ENCODE measurements at regions not wholly inside any gene's neighbourhood (a gene's known extent, or its start where the extent isn't known, plus 50 kb on each side); places are given as distances from the start of the nearest gene placed in this dataset.
"Not testable (repeated sequence)": the region's sequence is repeated elsewhere in the genome, so short reads cannot be mapped to it uniquely, and the experiment has no call there.

DNA sequence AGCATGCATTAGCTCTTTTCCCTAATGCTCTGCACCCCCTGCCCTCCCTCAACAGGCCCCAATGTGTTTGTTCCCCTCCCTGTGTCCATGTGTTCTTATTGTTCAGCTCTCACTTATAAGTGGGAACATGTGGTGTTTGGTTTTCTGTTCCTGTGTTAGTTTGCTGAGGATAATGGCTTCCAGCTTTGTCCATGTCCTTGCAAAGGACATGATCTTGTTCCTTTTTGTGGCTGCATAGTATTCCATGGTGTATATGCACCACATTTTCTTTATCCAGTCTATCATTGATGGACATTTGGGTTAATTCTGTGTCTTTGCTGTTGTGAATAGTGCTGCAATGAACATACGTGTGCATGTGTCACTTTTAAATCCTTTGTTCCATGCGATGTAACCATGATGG is 363.0 kb downstream of the SRGAP2C start:
- H3K4me3 ChIP-seq (ENCODE audit: low read depth in 2 of 2, low read length in 2 of 2); H3K9me3 ChIP-seq (ENCODE audit: control insufficient read depth, insufficient read depth, low read depth, low read length); H3K36me3 ChIP-seq (ENCODE audit: control insufficient read depth, insufficient read depth, low read length); CTCF ChIA-PET; H3K27me3 ChIP-seq (ENCODE audit: control insufficient read depth, insufficient read depth, low read length); BruUV-seq (replicated peaks); ATAC-seq; H3K27ac ChIP-seq (ENCODE audit: low read length); DNase-seq (ENCODE audit: low read depth, low spot score); H3K4me1 ChIP-seq (ENCODE audit: control insufficient read depth, insufficient read depth, low read length); POLR2A ChIA-PET; in situ Hi-C loops (cut with HindIII; ENCODE audit: low pct_unique_long_range_greater_than_20kb, low sequenced_read_pairs): not testable (repeated sequence)
- intact Hi-C loops (cut with micrococcal nuclease; ENCODE audit: unreplicated experiment), result loop anchor here (10.0 kb wide), 1 partner anchor 63 kb away; no protein-coding TSS in a partner anchor

DNA sequence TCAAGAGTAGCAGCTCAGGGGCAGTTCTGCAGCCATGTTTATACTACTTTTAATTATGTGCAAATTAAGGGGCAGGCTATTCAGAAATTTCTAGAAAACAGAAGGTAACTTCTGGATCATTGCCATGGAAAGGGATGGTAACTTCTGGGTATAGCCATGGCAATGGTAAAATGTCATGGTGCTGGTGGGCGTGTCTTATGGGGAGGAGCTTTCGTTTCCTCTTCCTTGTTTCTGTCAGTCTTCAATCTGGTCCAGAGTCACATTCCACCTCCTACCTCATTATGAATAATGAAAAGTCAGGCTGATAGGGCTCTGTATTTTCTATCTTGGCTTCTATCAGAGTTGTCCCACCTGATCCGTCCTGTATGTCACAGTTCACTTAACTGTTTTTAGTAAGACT is 366.0 kb downstream of the SRGAP2C start:
- H3K4me3 ChIP-seq (ENCODE audit: low read depth in 2 of 2, low read length in 2 of 2); H3K36me3 ChIP-seq (ENCODE audit: control insufficient read depth, insufficient read depth, low read length); H3K27me3 ChIP-seq (ENCODE audit: control insufficient read depth, insufficient read depth, low read length); CTCF ChIA-PET; DNase-seq (ENCODE audit: low read depth, low spot score); POLR2A ChIA-PET; BruUV-seq (replicated peaks); H3K4me1 ChIP-seq (ENCODE audit: control insufficient read depth, insufficient read depth, low read length); H3K27ac ChIP-seq (ENCODE audit: low read length); in situ Hi-C loops (cut with HindIII; ENCODE audit: low pct_unique_long_range_greater_than_20kb, low sequenced_read_pairs); ATAC-seq; H3K9me3 ChIP-seq (ENCODE audit: control insufficient read depth, insufficient read depth, low read depth, low read length); intact Hi-C loops (cut with micrococcal nuclease; ENCODE audit: unreplicated experiment): not testable (repeated sequence)

DNA sequence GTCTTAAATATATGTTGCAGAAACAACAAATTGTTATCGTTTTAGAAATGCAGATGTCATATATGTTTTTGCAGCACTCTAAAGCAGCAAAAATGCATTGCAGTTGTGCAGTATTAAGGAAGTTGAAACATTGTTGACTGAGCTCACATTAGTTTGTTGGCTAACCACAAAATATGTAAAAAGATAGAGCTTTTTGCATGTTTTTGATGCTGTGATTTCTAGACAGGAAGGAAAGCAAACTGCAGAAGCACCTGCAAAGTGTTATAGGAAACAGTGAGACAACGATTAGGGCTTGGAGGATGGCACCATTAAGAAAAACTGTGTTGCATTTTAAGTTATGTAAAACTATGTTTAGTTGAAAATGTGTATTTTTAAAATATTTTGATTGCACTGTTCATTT is 366.7 kb downstream of the SRGAP2C start:
- H3K27ac ChIP-seq (ENCODE audit: low read length); CTCF ChIA-PET; H3K27me3 ChIP-seq (ENCODE audit: control insufficient read depth, insufficient read depth, low read length); DNase-seq (ENCODE audit: low read depth, low spot score); H3K4me1 ChIP-seq (ENCODE audit: control insufficient read depth, insufficient read depth, low read length); ATAC-seq; in situ Hi-C loops (cut with HindIII; ENCODE audit: low pct_unique_long_range_greater_than_20kb, low sequenced_read_pairs); BruUV-seq (replicated peaks); H3K4me3 ChIP-seq (ENCODE audit: low read depth in 2 of 2, low read length in 2 of 2); H3K36me3 ChIP-seq (ENCODE audit: control insufficient read depth, insufficient read depth, low read length); intact Hi-C loops (cut with micrococcal nuclease; ENCODE audit: unreplicated experiment); H3K9me3 ChIP-seq (ENCODE audit: control insufficient read depth, insufficient read depth, low read depth, low read length); POLR2A ChIA-PET: not testable (repeated sequence)

DNA sequence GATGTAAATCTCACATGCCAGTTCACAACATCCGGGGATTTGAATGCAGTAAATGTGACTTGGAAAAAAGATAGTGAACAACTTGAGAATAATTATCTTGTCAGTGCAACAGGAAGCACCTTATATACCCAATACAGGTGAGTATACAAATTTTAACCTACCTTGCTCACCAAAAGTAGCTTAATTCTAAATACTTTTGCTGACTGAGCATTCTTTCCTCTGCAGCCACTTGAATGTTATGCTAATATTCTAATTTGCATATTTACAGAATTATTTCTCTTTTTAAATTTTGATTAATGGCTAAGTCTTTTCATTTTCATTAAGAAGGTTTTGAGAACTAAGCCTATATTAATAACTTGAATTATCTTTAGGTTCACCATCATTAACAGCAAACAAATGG is 371.8 kb downstream of the SRGAP2C start:
- POLR2A ChIA-PET; in situ Hi-C loops (cut with HindIII; ENCODE audit: low pct_unique_long_range_greater_than_20kb, low sequenced_read_pairs); ATAC-seq; H3K36me3 ChIP-seq (ENCODE audit: control insufficient read depth, insufficient read depth, low read length); H3K9me3 ChIP-seq (ENCODE audit: control insufficient read depth, insufficient read depth, low read depth, low read length); H3K27ac ChIP-seq (ENCODE audit: low read length); H3K4me1 ChIP-seq (ENCODE audit: control insufficient read depth, insufficient read depth, low read length); CTCF ChIA-PET; BruUV-seq (replicated peaks); intact Hi-C loops (cut with micrococcal nuclease; ENCODE audit: unreplicated experiment); H3K27me3 ChIP-seq (ENCODE audit: control insufficient read depth, insufficient read depth, low read length); H3K4me3 ChIP-seq (ENCODE audit: low read depth in 2 of 2, low read length in 2 of 2); DNase-seq (ENCODE audit: low read depth, low spot score): not testable (repeated sequence)

DNA sequence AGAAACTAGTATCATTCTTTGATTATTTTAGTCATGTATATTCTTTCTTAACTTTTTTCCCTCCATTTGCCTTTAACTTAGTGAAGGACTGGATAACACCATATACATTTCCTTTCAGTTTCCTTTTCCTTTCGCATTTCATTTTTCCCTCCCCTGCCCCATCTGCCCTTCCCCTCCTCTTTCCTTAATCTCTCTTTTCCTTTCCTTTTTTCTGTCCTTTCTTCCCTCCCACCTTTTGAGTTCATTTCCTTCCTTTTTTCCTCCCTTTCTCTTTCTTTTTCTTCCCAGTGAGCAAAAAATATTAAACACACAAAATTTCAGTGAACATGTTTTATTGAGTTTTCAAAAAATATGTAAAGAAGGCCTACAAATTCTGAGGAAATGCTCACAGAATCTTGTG is 373.3 kb downstream of the SRGAP2C start:
- H3K9me3 ChIP-seq (ENCODE audit: control insufficient read depth, insufficient read depth, low read depth, low read length); in situ Hi-C loops (cut with HindIII; ENCODE audit: low pct_unique_long_range_greater_than_20kb, low sequenced_read_pairs); H3K4me1 ChIP-seq (ENCODE audit: control insufficient read depth, insufficient read depth, low read length); CTCF ChIA-PET; BruUV-seq (replicated peaks); H3K4me3 ChIP-seq (ENCODE audit: low read depth in 2 of 2, low read length in 2 of 2); H3K36me3 ChIP-seq (ENCODE audit: control insufficient read depth, insufficient read depth, low read length); ATAC-seq; intact Hi-C loops (cut with micrococcal nuclease; ENCODE audit: unreplicated experiment); H3K27ac ChIP-seq (ENCODE audit: low read length); POLR2A ChIA-PET; DNase-seq (ENCODE audit: low read depth, low spot score); H3K27me3 ChIP-seq (ENCODE audit: control insufficient read depth, insufficient read depth, low read length): not testable (repeated sequence)

DNA sequence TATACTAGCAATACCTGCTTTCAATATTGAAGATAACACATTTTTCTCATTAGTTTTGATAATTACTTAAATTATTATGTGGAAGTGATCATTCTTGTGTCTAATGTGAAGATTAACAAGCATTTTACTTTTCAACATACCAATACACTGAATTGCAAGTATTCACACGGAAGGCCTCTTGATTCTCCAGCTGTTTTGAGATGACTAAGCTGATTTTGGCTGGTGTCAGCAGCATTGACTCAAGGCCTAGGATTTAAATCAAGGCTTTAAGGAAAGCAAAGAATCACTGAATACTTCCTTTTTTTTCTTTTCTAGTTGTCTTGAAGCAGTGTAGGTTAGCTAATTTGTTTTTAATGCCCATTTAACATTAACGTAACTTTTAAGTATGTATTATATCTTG is 373.7 kb downstream of the SRGAP2C start:
- no peaks in the 10 kb centered on the region for H3K36me3 ChIP-seq (ENCODE audit: control insufficient read depth, insufficient read depth, low read length)
- TF ChIP-seq SIN3A (IDR thresholded peaks at IDR 0.05; ENCODE audit: borderline replicate concordance, insufficient read depth, low read depth, low read length), result no peak
- TF ChIP-seq, protein P1, sequence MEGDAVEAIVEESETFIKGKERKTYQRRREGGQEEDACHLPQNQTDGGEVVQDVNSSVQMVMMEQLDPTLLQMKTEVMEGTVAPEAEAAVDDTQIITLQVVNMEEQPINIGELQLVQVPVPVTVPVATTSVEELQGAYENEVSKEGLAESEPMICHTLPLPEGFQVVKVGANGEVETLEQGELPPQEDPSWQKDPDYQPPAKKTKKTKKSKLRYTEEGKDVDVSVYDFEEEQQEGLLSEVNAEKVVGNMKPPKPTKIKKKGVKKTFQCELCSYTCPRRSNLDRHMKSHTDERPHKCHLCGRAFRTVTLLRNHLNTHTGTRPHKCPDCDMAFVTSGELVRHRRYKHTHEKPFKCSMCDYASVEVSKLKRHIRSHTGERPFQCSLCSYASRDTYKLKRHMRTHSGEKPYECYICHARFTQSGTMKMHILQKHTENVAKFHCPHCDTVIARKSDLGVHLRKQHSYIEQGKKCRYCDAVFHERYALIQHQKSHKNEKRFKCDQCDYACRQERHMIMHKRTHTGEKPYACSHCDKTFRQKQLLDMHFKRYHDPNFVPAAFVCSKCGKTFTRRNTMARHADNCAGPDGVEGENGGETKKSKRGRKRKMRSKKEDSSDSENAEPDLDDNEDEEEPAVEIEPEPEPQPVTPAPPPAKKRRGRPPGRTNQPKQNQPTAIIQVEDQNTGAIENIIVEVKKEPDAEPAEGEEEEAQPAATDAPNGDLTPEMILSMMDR (IDR thresholded peaks at IDR 0.05), result no peak
- TF ChIP-seq POLR2AphosphoS5 (IDR thresholded peaks at IDR 0.05; ENCODE audit: low read depth, low read length), result no peak
- no peaks in the 10 kb centered on the region for H3K9me3 ChIP-seq (ENCODE audit: control insufficient read depth, insufficient read depth, low read depth, low read length)
- DNase-seq (ENCODE audit: low read depth, low spot score) (peak; percentile 8), ATAC-seq (no peak)
- ChIA-PET POLR2A (no interaction called here), CTCF (no interaction called here)
- BruUV-seq (replicated peaks), result no TSS peak
- peaks cover 2% of the 10 kb centered on the region; the same call in 1 of the 2 replicates for H3K27me3 ChIP-seq (ENCODE audit: control insufficient read depth, insufficient read depth, low read length)
- in situ Hi-C loops (cut with HindIII; ENCODE audit: low pct_unique_long_range_greater_than_20kb, low sequenced_read_pairs) (no loop called here), intact Hi-C loops (cut with micrococcal nuclease; ENCODE audit: unreplicated experiment) (no loop called here)
- no peak overlapping the region for H3K27ac ChIP-seq (ENCODE audit: low read length)
- no peaks in the 10 kb centered on the region for H3K4me1 ChIP-seq (ENCODE audit: control insufficient read depth, insufficient read depth, low read length)
- H3K4me3 ChIP-seq (ENCODE audit: low read depth in 2 of 2, low read length in 2 of 2), result no peak overlapping the region

Measured in Panc1 (cell line).